GM23248 (cell line): ENCODE measurements at regions not wholly inside any gene's neighbourhood (a gene's known extent, or its start where the extent isn't known, plus 50 kb on each side); places are given as distances from the start of the nearest gene placed in this dataset. TPM values are rescaled to one million over a fixed set of nuclear protein-coding genes. Genes with fewer than 3 reads are reported as not detected.

Experiments used
- DNase-seq: peaks from one replicate; pipeline ENCODE4 v3.0.0-alpha.2; 2015
- H2AFZ ChIP-seq: fragments of 200-600 bp; sonication (generic); 2 replicates; pipeline ENCODE4 v1.6.1; 2016; ENCODE audit warnings: antibody characterized with exemption
- H3F3A ChIP-seq: fragments of 200-600 bp; sonication (generic); 2 replicates; pipeline ENCODE4 v1.6.1; 2016; ENCODE audit warnings: mild to moderate bottlenecking, antibody characterized with exemption, mixed run types; ENCODE audit not compliant: insufficient read depth
- H3K27ac ChIP-seq: fragments of 200-600 bp; sonication (generic); 2 replicates; pipeline ENCODE4 v1.5.1; 2016; ENCODE audit warnings: mild to moderate bottlenecking
- H3K27me3 ChIP-seq: fragments of 200-600 bp; sonication (generic); replicated peaks from 2 replicates; pipeline ENCODE4 v1.6.1; 2016; ENCODE audit warnings: mild to moderate bottlenecking; ENCODE audit not compliant: insufficient read depth
- H3K36me3 ChIP-seq: fragments of 200-600 bp; sonication (generic); 2 replicates; pipeline ENCODE4 v1.6.1; 2016; ENCODE audit warnings: low read depth, mild to moderate bottlenecking
- H3K4me1 ChIP-seq: fragments of 200-600 bp; sonication (generic); 2 replicates; pipeline ENCODE4 v1.6.1; 2016; ENCODE audit warnings: mild to moderate bottlenecking; ENCODE audit not compliant: insufficient read depth
- H3K4me2 ChIP-seq: fragments of 200-600 bp; sonication (generic); one replicate; pipeline ENCODE4 v1.6.1; 2016; ENCODE audit warnings: mild to moderate bottlenecking; ENCODE audit not compliant: unreplicated experiment
- H3K4me3 ChIP-seq: fragments of 200-600 bp; sonication (generic); 2 replicates; pipeline ENCODE4 v1.5.1; 2016; ENCODE audit warnings: mild to moderate bottlenecking
- H3K79me2 ChIP-seq: fragments of 200-600 bp; sonication (generic); 2 replicates; pipeline ENCODE4 v1.6.1; 2016; ENCODE audit warnings: mild to moderate bottlenecking; ENCODE audit not compliant: insufficient read depth
- H3K9ac ChIP-seq: fragments of 200-600 bp; sonication (generic); 2 replicates; pipeline ENCODE4 v1.6.1; 2016; ENCODE audit warnings: mild to moderate bottlenecking
- H3K9me2 ChIP-seq: fragments of 200-600 bp; sonication (generic); 2 replicates; pipeline ENCODE4 v1.6.1; 2016; ENCODE audit warnings: mixed run types, mild to moderate bottlenecking, moderate library complexity; ENCODE audit not compliant: insufficient read depth
- H3K9me3 ChIP-seq: fragments of 200-600 bp; sonication (generic); one replicate; pipeline ENCODE4 v1.6.1; 2017; ENCODE audit warnings: low read depth
- H4K20me1 ChIP-seq: fragments of 200-600 bp; sonication (generic); 2 replicates; pipeline ENCODE4 v1.6.0; 2016; ENCODE audit not compliant: insufficient read depth
- EZH2 ChIP-seq: fragments of 200-600 bp; sonication (generic); IDR thresholded peaks from 2 replicates; pipeline ENCODE4 v1.6.1; 2018; ENCODE audit warnings: antibody characterized with exemption, mild to moderate bottlenecking; ENCODE audit not compliant: insufficient read depth, poor library complexity, severe bottlenecking
- EZH2phosphoT487 ChIP-seq: fragments of 200-600 bp; sonication (generic); IDR thresholded peaks from 2 replicates; pipeline ENCODE4 v1.6.1; 2018; ENCODE audit warnings: antibody characterized with exemption, moderate library complexity, mild to moderate bottlenecking, low read depth; ENCODE audit not compliant: insufficient read depth
- WGBS, 2 experiments: methylation state at CpG; one replicate each; pipeline ENCODE4 v1.1.6; 2015 to 2017; ENCODE audit warnings: low lambda C conversion rate in 2 of 2, low coverage in 1 of 2; ENCODE audit errors: missing lambda C conversion rate in 2 of 2; 5-methylcytosine and 5-hydroxymethylcytosine counted together
- in situ Hi-C: fragments of 300-500 bp; cut with MboI; formaldehyde crosslinking; loops from 2 replicates; pipeline ENCODE4 v1.15.0; 2020
- small RNA-seq: library from RNA; depleted of rRNA; stranded (forward); fragments of <200 nt; gene quantifications from one replicate; pipeline ENCODE3, GENCODE V24; 2014; ENCODE audit warnings: low read depth, low replicate concordance

GRCh38 chr6:51553246-51554015, 534.0 kb downstream of the PKHD1 start:
- 32 to 34% methylated on average over 19 of the region's 19 CpGs for WGBS, 2 experiments
- no peaks in the 10 kb centered on the region for H3K79me2 ChIP-seq
- in situ Hi-C loops: no loop called here

GRCh38 chr6:51554029-51554428, 533.4 kb downstream of the PKHD1 start:
- H3K36me3 ChIP-seq: no peaks in the 10 kb centered on the region
- H3K9me2 ChIP-seq: no peaks in the 10 kb centered on the region
- no peaks in the 10 kb centered on the region for H3F3A ChIP-seq
- H3K9me3 ChIP-seq: no peaks in the 10 kb centered on the region
- H3K9ac ChIP-seq: no peak overlapping the region
- in situ Hi-C loops: no loop called here
- H3K79me2 ChIP-seq: no peaks in the 10 kb centered on the region
- H3K4me2 ChIP-seq: no peak overlapping the region
- H4K20me1 ChIP-seq: no peaks in the 10 kb centered on the region
- no peaks in the 10 kb centered on the region for H3K27me3 ChIP-seq
- H2AFZ ChIP-seq: no peak overlapping the region
- WGBS, 2 experiments: 21 to 34% methylated on average over 3 of the region's 3 CpGs
- no peaks in the 10 kb centered on the region for H3K4me1 ChIP-seq
- H3K27ac ChIP-seq: no peak overlapping the region
- no peak overlapping the region for H3K4me3 ChIP-seq
- DNase-seq: no peak
- no peak for TF ChIP-seq EZH2

More at GRCh38 chr6:51553246-51554015, 534.0 kb downstream of the PKHD1 start:
- Histone ChIP-seq H3K9ac (no peak overlapping the region), H3K36me3 (no peaks in the 10 kb centered on the region), H2AFZ (no peak overlapping the region), H4K20me1 (no peaks in the 10 kb centered on the region), H3K27me3 (no peaks in the 10 kb centered on the region), H3K9me3 (no peaks in the 10 kb centered on the region), H3K4me1 (no peaks in the 10 kb centered on the region), H3K27ac (no peak overlapping the region), H3K9me2 (no peaks in the 10 kb centered on the region), H3F3A (no peaks in the 10 kb centered on the region), H3K4me3 (no peak overlapping the region), H3K4me2 (no peak overlapping the region)
- TF ChIP-seq EZH2phosphoT487 (no peak), EZH2 (no peak)
- DNase-seq: no peak

GRCh38 chr6:51559059-51559458, 528.4 kb downstream of the PKHD1 start:
- Histone ChIP-seq H3K9me3 (no peaks in the 10 kb centered on the region), H4K20me1 (no peaks in the 10 kb centered on the region), H3F3A (no peaks in the 10 kb centered on the region), H3K36me3 (no peaks in the 10 kb centered on the region), H3K4me1 (no peaks in the 10 kb centered on the region), H2AFZ (no peak overlapping the region), H3K4me2 (no peak overlapping the region), H3K9me2 (no peaks in the 10 kb centered on the region), H3K4me3 (no peak overlapping the region), H3K9ac (no peak overlapping the region), H3K27me3 (no peaks in the 10 kb centered on the region), H3K79me2 (no peaks in the 10 kb centered on the region), H3K27ac (no peak overlapping the region)
- 12 to 26% methylated on average over 2 of the region's 2 CpGs for WGBS, 2 experiments
- TF ChIP-seq EZH2phosphoT487: no peak
- TF ChIP-seq EZH2: no peak
- no peak for DNase-seq
- in situ Hi-C loops: no loop called here

GRCh38 chr6:51562198-51562597, 525.2 kb downstream of the PKHD1 start:
- H3K4me2 ChIP-seq: no peak overlapping the region
- H2AFZ ChIP-seq: no peak overlapping the region
- H3F3A ChIP-seq: no peaks in the 10 kb centered on the region
- in situ Hi-C loops: no loop called here
- no peaks in the 10 kb centered on the region for H3K4me1 ChIP-seq
- H3K79me2 ChIP-seq: no peaks in the 10 kb centered on the region
- H3K9me2 ChIP-seq: no peaks in the 10 kb centered on the region
- H3K27me3 ChIP-seq: no peaks in the 10 kb centered on the region
- H3K27ac ChIP-seq: no peak overlapping the region
- TF ChIP-seq EZH2phosphoT487 (no peak), EZH2 (no peak)
- no peak for DNase-seq
- H3K9me3 ChIP-seq: no peaks in the 10 kb centered on the region
- H3K9ac ChIP-seq: no peak overlapping the region
- H3K36me3 ChIP-seq: no peaks in the 10 kb centered on the region
- 0 to 7% methylated on average over 1 of the region's 1 CpG for WGBS, 2 experiments
- no peaks in the 10 kb centered on the region for H4K20me1 ChIP-seq
- H3K4me3 ChIP-seq: no peak overlapping the region

Small RNA genes lying in the stretch of these regions (small RNA-seq; reads per million reads assigned to genes)
- gene RF00572: not detected
